ENCODE measurements at regions not wholly inside any gene's neighbourhood (a gene's known extent, or its start where the extent isn't known, plus 50 kb on each side); places are given as distances from the start of the nearest gene placed in this dataset.

DNA sequence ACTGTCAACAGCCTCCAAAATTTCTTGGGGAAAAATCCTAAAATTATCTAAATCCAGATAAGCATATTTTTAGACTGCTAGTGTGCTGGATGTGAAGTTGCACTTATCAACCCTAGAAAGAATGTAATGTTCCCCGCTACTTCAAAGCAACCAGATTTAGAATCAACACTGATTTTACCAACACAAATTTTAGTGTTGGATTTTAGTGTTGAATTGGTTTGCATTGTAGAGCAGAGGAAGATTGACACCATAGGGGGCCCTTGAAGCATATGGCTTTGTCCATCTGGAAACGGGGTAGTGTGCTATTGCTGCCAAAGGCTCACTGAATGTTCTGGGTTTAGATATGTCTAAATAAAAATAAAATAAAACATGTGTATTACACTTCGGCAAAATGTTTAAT, 126.3 kb upstream of the EMCN start:
- H3K4me1 ChIP-seq (ENCODE audit: control insufficient read depth in 1 of 2, insufficient read depth in 2 of 2, low read depth in 1 of 2, low read length in 1 of 2), result peaks cover 0 to 21% of the 10 kb centered on the region in 2 experiments; a peak in 2 of 4 replicates
- H3K4me2 ChIP-seq, result no peak overlapping the region
- no peaks in the 10 kb centered on the region for H3K36me3 ChIP-seq (replicated peaks in 1 of 2; ENCODE audit: control insufficient read depth in 1 of 2, insufficient read depth in 2 of 2, low read length in 1 of 2)
- no peak overlapping the region for H3K27ac ChIP-seq (ENCODE audit: low read depth in 2 of 2, low read length in 1 of 2)
- 66% methylated on average over 3 of the region's 3 CpGs for WGBS (ENCODE audit: low lambda C conversion rate)
- 0 out of 2 replicates have a peak, but pooled peaks cover 3% of the 10 kb centered on the region for H3K9me2 ChIP-seq
- no peaks in the 10 kb centered on the region for H3K27me3 ChIP-seq (ENCODE audit: insufficient read depth)
- no peak overlapping the region for H3K9ac ChIP-seq
- no peak for DNase-seq
- H3K4me3 ChIP-seq (ENCODE audit: low read depth in 2 of 2, low read length in 1 of 2), result no peak overlapping the region
- H3K79me2 ChIP-seq (ENCODE audit: insufficient read depth), result no peaks in the 10 kb centered on the region
- peaks cover 1% of the 10 kb centered on the region for H3F3A ChIP-seq (replicated peaks; ENCODE audit: insufficient read depth)
- ChIA-PET POLR2A (no interaction called here), CTCF (no interaction called here)
- no peaks in the 10 kb centered on the region for H3K9me3 ChIP-seq
- TF ChIP-seq, protein P1, sequence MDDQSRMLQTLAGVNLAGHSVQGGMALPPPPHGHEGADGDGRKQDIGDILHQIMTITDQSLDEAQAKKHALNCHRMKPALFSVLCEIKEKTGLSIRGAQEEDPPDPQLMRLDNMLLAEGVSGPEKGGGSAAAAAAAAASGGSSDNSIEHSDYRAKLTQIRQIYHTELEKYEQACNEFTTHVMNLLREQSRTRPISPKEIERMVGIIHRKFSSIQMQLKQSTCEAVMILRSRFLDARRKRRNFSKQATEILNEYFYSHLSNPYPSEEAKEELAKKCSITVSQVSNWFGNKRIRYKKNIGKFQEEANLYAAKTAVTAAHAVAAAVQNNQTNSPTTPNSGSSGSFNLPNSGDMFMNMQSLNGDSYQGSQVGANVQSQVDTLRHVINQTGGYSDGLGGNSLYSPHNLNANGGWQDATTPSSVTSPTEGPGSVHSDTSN (IDR thresholded peaks at IDR 0.05), result no peak
- TF ChIP-seq YY1 (IDR thresholded peaks at IDR 0.05; ENCODE audit: low read depth) (no peak), MEF2A (IDR thresholded peaks at IDR 0.05; ENCODE audit: borderline replicate concordance, low read depth) (no peak), TEAD4 (IDR thresholded peaks at IDR 0.05; ENCODE audit: borderline replicate concordance, insufficient read depth) (no peak), TCF12 (IDR thresholded peaks at IDR 0.05) (no peak), POLR2AphosphoS5 (IDR thresholded peaks at IDR 0.05; ENCODE audit: low read depth, low read length) (no peak)
- TF ChIP-seq, protein P2, sequence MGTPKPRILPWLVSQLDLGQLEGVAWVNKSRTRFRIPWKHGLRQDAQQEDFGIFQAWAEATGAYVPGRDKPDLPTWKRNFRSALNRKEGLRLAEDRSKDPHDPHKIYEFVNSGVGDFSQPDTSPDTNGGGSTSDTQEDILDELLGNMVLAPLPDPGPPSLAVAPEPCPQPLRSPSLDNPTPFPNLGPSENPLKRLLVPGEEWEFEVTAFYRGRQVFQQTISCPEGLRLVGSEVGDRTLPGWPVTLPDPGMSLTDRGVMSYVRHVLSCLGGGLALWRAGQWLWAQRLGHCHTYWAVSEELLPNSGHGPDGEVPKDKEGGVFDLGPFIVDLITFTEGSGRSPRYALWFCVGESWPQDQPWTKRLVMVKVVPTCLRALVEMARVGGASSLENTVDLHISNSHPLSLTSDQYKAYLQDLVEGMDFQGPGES (IDR thresholded peaks at IDR 0.05; ENCODE audit: low read depth, low read length), result no peak
- TF ChIP-seq, protein P3, sequence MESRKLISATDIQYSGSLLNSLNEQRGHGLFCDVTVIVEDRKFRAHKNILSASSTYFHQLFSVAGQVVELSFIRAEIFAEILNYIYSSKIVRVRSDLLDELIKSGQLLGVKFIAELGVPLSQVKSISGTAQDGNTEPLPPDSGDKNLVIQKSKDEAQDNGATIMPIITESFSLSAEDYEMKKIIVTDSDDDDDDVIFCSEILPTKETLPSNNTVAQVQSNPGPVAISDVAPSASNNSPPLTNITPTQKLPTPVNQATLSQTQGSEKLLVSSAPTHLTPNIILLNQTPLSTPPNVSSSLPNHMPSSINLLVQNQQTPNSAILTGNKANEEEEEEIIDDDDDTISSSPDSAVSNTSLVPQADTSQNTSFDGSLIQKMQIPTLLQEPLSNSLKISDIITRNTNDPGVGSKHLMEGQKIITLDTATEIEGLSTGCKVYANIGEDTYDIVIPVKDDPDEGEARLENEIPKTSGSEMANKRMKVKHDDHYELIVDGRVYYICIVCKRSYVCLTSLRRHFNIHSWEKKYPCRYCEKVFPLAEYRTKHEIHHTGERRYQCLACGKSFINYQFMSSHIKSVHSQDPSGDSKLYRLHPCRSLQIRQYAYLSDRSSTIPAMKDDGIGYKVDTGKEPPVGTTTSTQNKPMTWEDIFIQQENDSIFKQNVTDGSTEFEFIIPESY (IDR thresholded peaks at IDR 0.05; ENCODE audit: borderline replicate concordance, low read depth), result no peak
- H4K20me1 ChIP-seq (ENCODE audit: insufficient read depth), result no peaks in the 10 kb centered on the region
- peak overlapping the region; percentile 51; the same call in 1 of the 2 replicates for H2AFZ ChIP-seq (ENCODE audit: low read depth)

DNA sequence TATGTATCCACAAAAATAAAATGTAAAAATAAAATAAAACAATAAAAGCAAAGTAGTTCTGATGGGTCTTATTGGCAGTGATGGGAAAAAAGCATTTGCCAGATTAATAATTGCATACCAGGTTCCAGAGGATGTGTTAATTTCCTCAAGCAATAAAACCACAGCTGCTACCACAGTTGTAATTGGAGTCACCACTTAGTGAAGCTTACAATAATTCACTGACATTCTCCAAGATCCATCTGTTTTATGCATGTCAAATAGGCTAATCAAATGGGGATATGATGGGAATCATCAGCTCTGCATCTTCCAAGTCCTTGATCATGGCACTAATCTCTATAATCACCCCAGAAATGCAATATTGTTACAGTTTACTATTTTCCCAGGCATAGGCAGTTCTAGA, 123.5 kb upstream of the EMCN start:
- no peaks in the 10 kb centered on the region for H3K36me3 ChIP-seq (replicated peaks in 1 of 2; ENCODE audit: control insufficient read depth in 1 of 2, insufficient read depth in 2 of 2, low read length in 1 of 2)
- CTCF ChIA-PET, result no interaction called here

More for the DNA sequence above, 123.5 kb upstream of the EMCN start:
- H3F3A ChIP-seq (replicated peaks; ENCODE audit: insufficient read depth), result no peaks in the 10 kb centered on the region
- H3K9me3 ChIP-seq, result no peaks in the 10 kb centered on the region
- POLR2A ChIA-PET, result no interaction called here
- H2AFZ ChIP-seq (ENCODE audit: low read depth), result peak overlapping the region; percentile 8; the same call in 1 of the 2 replicates
- H3K79me2 ChIP-seq (ENCODE audit: insufficient read depth), result no peaks in the 10 kb centered on the region
- H3K27ac ChIP-seq (ENCODE audit: low read depth in 2 of 2, low read length in 1 of 2), result no peak overlapping the region
- no peaks in the 10 kb centered on the region for H4K20me1 ChIP-seq (ENCODE audit: insufficient read depth)
- H3K4me1 ChIP-seq (ENCODE audit: control insufficient read depth in 1 of 2, insufficient read depth in 2 of 2, low read depth in 1 of 2, low read length in 1 of 2), result peaks cover 0 to 5% of the 10 kb centered on the region in 2 experiments; a peak in 1 of 4 replicates
- no peak overlapping the region for H3K4me3 ChIP-seq (ENCODE audit: low read depth in 2 of 2, low read length in 1 of 2)
- H3K9me2 ChIP-seq, result 0 out of 2 replicates have a peak, but pooled peaks cover 3% of the 10 kb centered on the region
- TF ChIP-seq FOSL2 (IDR thresholded peaks at IDR 0.05; ENCODE audit: borderline replicate concordance, low read depth) (no peak), FOXM1 (IDR thresholded peaks at IDR 0.05; ENCODE audit: low read depth) (no peak), MEF2A (IDR thresholded peaks at IDR 0.05; ENCODE audit: borderline replicate concordance, low read depth) (no peak), POLR2AphosphoS5 (IDR thresholded peaks at IDR 0.05; ENCODE audit: low read depth, low read length) (no peak), RFX5 (IDR thresholded peaks at IDR 0.05; ENCODE audit: low read length) (no peak)
- TF ChIP-seq, protein P4, sequence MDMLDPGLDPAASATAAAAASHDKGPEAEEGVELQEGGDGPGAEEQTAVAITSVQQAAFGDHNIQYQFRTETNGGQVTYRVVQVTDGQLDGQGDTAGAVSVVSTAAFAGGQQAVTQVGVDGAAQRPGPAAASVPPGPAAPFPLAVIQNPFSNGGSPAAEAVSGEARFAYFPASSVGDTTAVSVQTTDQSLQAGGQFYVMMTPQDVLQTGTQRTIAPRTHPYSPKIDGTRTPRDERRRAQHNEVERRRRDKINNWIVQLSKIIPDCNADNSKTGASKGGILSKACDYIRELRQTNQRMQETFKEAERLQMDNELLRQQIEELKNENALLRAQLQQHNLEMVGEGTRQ (IDR thresholded peaks at IDR 0.05; ENCODE audit: borderline replicate concordance, low read depth, low read length), result no peak
- no peak for DNase-seq
- H3K27me3 ChIP-seq (ENCODE audit: insufficient read depth), result no peaks in the 10 kb centered on the region
- H3K4me2 ChIP-seq, result no peak overlapping the region
- H3K9ac ChIP-seq, result no peak overlapping the region

Measured in SK-N-SH (cell line).